ENCODE measurements at regions not wholly inside any gene's neighbourhood (a gene's known extent, or its start where the extent isn't known, plus 50 kb on each side); places are given as distances from the start of the nearest gene placed in this dataset.

GRCh38 chr16:54720259-54720658 lies 210.4 kb upstream of the IRX5 start:
- no peak overlapping the region for H3K4me3 ChIP-seq
- no peaks in the 10 kb centered on the region for H3K9me3 ChIP-seq
- no peak for DNase-seq
- TF ChIP-seq CTCF (IDR thresholded peaks at IDR 0.05) (no peak), POLR2A (IDR thresholded peaks at IDR 0.05) (no peak)
- no peaks in the 10 kb centered on the region for H3K36me3 ChIP-seq (ENCODE audit: low read depth, missing control alignments)
- 73 to 91% methylated on average over 1 of the region's 1 CpG for WGBS, 2 donors
- intact Hi-C loops (cut with DNase I; ENCODE audit: low total_unique reads) = no loop called here
- no peak overlapping the region for H3K27ac ChIP-seq
- H3K4me1 ChIP-seq = no peaks in the 10 kb centered on the region
- no peaks in the 10 kb centered on the region for H3K27me3 ChIP-seq

- WGBS, 2 donors = 61 to 82% methylated on average over 10 of the region's 10 CpGs
- H3K36me3 ChIP-seq (ENCODE audit: low read depth, missing control alignments) = no peaks in the 10 kb centered on the region
- intact Hi-C loops (cut with DNase I; ENCODE audit: low total_unique reads) = no loop called here
- no peaks in the 10 kb centered on the region for H3K4me1 ChIP-seq
- DNase-seq = no peak
- TF ChIP-seq CTCF (IDR thresholded peaks at IDR 0.05) = no peak
- no peaks in the 10 kb centered on the region for H3K27me3 ChIP-seq
- H3K4me3 ChIP-seq = no peak overlapping the region
- H3K27ac ChIP-seq = no peak overlapping the region
- no peaks in the 10 kb centered on the region for H3K9me3 ChIP-seq
Measured at GRCh38 chr16:54719624-54720023, 211.0 kb upstream of the IRX5 start.

GRCh38 chr16:54718376-54718775 lies 212.3 kb upstream of the IRX5 start:
- Histone ChIP-seq H3K27ac (no peak overlapping the region), H3K4me3 (no peak overlapping the region), H3K4me1 (no peaks in the 10 kb centered on the region), H3K27me3 (no peaks in the 10 kb centered on the region), H3K9me3 (no peaks in the 10 kb centered on the region), H3K36me3 (ENCODE audit: low read depth, missing control alignments) (no peaks in the 10 kb centered on the region)
- WGBS, 2 donors = 78 to 79% methylated on average over 12 of the region's 12 CpGs
- TF ChIP-seq POLR2A (IDR thresholded peaks at IDR 0.05) (no peak), CTCF (IDR thresholded peaks at IDR 0.05) (no peak)
- intact Hi-C loops (cut with DNase I; ENCODE audit: low total_unique reads) = no loop called here
- DNase-seq = no peak

GRCh38 chr16:54715011-54715410 lies 215.7 kb upstream of the IRX5 start:
- TF ChIP-seq CTCF (IDR thresholded peaks at IDR 0.05) (no peak), POLR2A (IDR thresholded peaks at IDR 0.05) (no peak)
- no peak overlapping the region for H3K4me3 ChIP-seq
- intact Hi-C loops (cut with DNase I; ENCODE audit: low total_unique reads) = no loop called here

GRCh38 chr16:54712866-54713265 lies 217.8 kb upstream of the IRX5 start:
- no peak overlapping the region for H3K4me3 ChIP-seq
- WGBS, 2 donors = 80 to 100% methylated on average over 2 of the region's 2 CpGs
- H3K27me3 ChIP-seq = no peaks in the 10 kb centered on the region
- no peak overlapping the region for H3K27ac ChIP-seq
- TF ChIP-seq POLR2A (IDR thresholded peaks at IDR 0.05) = no peak
- TF ChIP-seq CTCF (IDR thresholded peaks at IDR 0.05) = no peak
- H3K9me3 ChIP-seq = no peaks in the 10 kb centered on the region
- H3K36me3 ChIP-seq (ENCODE audit: low read depth, missing control alignments) = no peaks in the 10 kb centered on the region
- H3K4me1 ChIP-seq = no peaks in the 10 kb centered on the region
- intact Hi-C loops (cut with DNase I; ENCODE audit: low total_unique reads) = no loop called here
- DNase-seq = no peak

More at GRCh38 chr16:54715011-54715410, 215.7 kb upstream of the IRX5 start:
- no peaks in the 10 kb centered on the region for H3K27me3 ChIP-seq
- H3K36me3 ChIP-seq (ENCODE audit: low read depth, missing control alignments) = no peaks in the 10 kb centered on the region
- no peak overlapping the region for H3K27ac ChIP-seq
- no peak for DNase-seq
- no peaks in the 10 kb centered on the region for H3K4me1 ChIP-seq
- no peaks in the 10 kb centered on the region for H3K9me3 ChIP-seq
